Stimulated activated CD8-positive, alpha-beta memory T cell treated with anti-CD3 and anti-CD28 coated beads, Interleukin-2, amount 100 ng/mL, for 1 hour (primary cell): ENCODE measurements at regions not wholly inside any gene's neighbourhood (a gene's known extent, or its start where the extent isn't known, plus 50 kb on each side); places are given as distances from the start of the nearest gene placed in this dataset.

Source experiments
- DNase-seq, 2 donors: peaks; one replicate each; pipeline ENCODE4 v3.0.0-alpha.2; 2020; ENCODE audit warnings: low read depth in 2 of 2

GRCh38 chr10:94085766-94086437, 92.2 kb downstream of the PLCE1 start:
- no peak for DNase-seq

GRCh38 chr10:94088926-94089381, 95.2 kb downstream of the PLCE1 start:
- DNase-seq = no peak

GRCh38 chr10:94091649-94092048, 97.9 kb downstream of the PLCE1 start:
- no peak for DNase-seq

GRCh38 chr10:94092848-94093247, 99.1 kb downstream of the PLCE1 start:
- DNase-seq = no peak

DNA sequence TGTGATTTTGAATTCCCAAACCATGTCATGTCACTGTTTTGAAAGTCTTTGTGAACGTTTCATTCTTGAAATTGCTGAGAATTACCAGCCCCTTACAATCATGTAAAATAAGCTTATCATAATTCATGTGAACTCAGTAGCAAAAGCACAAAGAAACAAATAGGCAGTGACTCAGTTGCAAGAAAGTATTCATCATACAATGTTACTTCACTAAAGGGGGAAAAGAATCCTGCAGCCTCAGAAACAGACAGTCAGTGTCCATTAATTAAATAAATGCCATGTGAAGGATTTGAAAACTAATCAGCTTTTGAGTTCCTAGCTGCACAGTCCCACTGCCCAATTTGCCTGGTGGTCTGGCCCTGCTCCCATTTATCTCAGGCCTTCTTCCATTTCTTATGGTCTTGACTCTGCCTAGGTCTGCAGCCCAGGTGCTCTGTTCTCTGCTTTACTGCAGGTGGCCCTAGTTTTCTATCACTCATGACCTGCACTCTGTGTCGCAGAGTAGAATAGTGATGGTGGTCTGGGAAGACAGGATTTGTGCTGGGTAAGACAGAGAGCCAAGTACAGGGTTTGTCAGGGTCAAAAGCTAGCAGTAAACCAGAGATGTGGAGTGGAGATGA, 99.7 kb downstream of the PLCE1 start:
- no peak for DNase-seq

DNA sequence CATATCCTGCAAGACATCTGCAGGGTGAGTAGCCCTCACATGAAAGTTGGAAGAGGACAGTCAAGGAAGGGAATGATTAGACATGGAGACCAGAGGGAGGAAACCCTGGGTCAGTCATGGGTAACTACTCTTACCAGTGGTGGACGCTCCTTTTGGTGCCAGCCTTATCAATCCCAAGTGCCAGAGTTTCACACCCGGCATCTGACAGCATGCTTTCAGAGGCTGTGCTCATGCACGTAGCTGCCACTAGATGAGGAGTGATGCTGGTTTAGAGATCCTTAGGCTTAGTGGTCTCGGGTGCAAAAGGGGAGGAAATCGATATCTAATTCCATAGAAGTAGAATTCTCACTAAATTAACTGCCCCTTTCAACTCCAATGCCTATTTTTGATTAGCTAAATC, 100.8 kb downstream of the PLCE1 start:
- DNase-seq = no peak

DNA sequence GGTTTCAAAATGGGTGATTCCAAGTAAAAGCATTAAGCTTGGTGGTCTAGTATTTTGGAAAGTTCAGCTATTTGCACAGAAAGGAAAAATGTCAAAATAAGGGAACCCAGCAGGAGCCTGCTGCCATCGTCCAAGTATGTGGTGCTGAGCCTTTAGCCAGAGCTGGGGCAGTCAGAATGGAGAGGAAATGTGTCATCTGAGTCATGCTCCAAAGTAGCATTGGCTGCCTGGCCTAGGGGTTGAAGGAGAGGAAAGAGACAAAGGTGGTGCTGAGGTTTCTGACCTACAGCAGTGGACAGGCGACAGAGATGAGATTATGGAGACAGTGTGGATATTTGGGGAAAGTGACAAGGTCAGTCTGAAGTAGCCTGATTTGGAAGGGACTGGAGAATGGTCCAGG, 103.9 kb downstream of the PLCE1 start:
- no peak for DNase-seq

DNA sequence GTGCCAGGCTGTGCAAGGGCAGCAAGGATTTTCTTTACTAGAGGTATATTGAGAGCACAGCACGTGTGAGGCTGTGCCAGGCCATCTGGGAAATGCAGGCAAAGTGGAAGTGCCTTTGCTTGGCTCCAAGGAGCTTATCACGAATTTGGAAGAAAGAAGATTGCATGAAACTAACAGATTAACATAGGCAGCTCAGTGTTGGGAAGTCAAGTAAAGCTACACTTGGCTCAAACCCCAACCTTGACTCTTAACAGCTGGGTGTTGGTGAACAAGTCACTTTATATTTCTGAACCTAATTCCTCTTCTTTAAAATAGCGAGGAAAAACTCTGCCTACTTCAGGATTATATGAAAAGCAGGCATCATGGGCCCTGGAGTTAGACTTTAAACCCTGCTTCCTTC, 105.2 kb downstream of the PLCE1 start:
- no peak for DNase-seq

DNA sequence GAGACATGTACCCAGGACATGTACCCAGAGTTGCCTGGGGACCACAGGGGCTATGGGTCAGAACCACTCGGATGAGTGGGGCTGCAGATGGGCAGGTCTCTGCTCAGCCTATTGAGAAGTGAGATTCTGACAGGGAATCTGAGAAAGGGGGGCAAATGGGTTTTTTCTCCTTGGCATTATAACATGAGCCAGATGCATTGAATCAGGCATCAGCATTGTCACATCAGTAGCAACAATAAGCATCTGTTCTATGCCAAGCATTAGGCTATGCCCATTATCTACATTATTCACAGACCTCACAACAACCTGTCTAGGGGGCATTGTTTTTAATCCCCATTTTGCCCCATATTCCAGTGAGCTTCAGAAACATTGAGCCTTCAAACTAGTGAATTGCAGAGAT, 108.2 kb downstream of the PLCE1 start:
- no peak for DNase-seq

GRCh38 chr10:94102436-94102835, 108.7 kb downstream of the PLCE1 start:
- DNase-seq = no peak

- no peak for DNase-seq
Observed at GRCh38 chr10:94103192-94103591, 109.5 kb downstream of the PLCE1 start.

- DNase-seq = no peak
Observed at GRCh38 chr10:94103801-94104221, 110.1 kb downstream of the PLCE1 start.

GRCh38 chr10:94104316-94105000, 110.7 kb downstream of the PLCE1 start:
- DNase-seq = no peak

- DNase-seq = no peak
Observed at GRCh38 chr10:94105226-94105625, 111.5 kb downstream of the PLCE1 start.

DNA sequence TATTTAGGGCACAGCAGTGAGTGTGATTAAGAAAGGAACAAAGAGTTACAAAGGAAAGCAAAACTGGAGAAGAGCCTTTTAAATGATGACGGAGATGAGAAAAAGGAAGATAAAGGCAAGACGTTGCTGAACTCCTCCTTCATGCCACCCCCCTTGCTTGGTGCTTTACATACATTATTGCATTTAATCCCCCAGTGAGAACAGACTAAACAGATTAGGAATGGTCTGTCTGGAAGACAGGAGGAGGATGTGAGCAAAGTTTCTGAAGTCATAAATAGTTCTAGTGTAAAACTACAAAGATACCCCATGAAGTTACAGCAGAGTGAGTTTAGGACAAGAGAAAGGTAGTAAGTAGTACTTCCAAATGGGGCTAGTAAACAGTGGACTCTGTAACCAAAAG, 113.5 kb downstream of the PLCE1 start:
- DNase-seq = no peak

DNA sequence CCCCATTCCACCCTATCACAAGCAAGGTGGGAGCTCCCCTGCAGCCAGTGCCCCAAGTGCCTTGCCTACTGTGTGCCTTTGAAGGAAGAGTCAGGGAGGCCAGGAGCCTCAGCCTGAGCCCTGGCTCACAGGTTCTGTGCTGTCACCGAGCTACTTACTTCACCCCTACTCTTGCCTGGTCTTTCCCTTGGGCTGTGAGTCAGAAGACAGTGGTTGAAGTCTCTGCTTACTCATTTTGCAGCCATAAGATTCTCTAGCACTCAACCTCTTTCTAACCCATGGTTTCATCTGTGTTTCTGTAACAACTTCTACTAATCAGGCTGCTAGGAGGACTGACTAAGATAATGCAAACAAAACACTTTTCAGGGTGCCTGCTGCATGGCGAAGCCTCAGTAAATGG, 114.5 kb downstream of the PLCE1 start:
- DNase-seq = no peak

- no peak for DNase-seq
Observed at GRCh38 chr10:94111367-94111766, 117.6 kb downstream of the PLCE1 start.

DNA sequence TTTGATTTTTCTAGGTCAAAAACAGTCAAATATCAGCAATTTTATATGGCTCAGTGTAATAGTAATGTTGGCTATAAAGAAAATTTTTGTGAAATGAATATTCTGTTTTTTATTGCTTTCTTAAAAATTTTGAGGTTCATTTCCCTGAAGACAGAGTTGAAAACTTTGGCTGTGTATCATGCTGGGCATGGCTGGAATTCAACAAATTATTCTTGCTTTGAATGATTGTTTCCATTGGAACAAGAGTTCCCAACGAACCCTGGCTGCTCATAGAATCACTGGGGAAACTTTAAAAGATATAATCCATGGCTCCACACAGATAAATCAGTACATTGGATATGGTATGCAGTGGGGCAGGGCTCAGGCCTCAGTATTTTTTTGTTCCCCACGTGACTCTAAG, 118.6 kb downstream of the PLCE1 start:
- no peak for DNase-seq

DNA sequence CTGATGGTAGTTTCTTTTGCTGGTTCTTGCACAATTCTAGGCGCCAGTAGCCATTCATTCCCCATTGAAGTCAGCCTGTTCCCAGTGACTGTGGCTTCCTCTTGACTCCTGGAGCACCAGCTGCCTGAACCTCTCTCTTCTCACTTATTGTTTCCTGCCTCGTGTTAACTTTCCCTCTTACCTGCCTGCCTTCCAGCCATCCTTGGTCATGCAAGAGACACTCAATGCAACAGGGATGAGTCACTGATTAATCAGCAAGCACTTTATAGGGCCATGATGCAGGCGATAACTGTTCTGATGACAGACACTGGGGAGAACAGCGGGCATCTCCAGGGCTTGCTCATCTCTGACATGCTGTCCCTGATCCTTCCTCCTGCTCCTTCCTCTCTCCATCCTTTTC, 122.0 kb downstream of the PLCE1 start:
- DNase-seq = no peak

DNA sequence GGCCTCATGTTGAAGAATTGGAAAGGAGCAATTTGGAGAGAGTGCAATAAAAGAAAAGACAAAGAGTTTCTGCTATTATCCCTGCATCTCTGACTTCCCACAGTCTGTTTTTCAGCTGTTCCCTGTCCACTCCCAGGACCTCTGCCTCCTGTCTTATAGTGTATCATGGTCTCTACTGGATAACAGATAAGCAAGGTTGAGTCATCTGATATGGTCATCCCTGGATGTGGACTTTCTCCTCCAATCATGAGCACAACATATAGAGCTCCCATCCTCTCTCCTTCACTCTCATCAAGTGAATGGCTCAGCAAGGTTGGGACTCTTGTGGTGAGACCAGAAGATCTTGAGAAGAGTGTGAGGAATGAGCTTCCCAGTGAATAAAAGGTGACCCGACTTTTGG, 123.1 kb downstream of the PLCE1 start:
- DNase-seq = no peak

DNA sequence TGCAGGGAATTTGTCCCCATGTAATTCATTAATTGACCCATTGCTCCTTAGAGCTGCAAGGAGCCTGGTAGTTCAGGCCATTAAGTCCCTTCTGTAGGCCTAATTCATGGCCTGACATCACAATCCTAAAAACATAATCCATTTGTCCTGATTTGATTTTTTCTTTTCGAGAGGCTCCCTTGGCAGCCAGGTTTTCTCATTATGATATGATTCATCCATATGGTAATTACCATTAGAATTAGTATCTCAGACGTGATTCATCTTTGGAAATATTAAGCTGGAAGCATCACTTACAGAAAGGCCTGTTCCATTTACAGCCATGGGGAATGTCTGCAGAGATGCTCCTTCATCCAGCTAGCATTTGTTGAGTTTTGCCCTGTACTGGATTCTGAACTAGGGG, 128.5 kb downstream of the PLCE1 start:
- DNase-seq = no peak

DNA sequence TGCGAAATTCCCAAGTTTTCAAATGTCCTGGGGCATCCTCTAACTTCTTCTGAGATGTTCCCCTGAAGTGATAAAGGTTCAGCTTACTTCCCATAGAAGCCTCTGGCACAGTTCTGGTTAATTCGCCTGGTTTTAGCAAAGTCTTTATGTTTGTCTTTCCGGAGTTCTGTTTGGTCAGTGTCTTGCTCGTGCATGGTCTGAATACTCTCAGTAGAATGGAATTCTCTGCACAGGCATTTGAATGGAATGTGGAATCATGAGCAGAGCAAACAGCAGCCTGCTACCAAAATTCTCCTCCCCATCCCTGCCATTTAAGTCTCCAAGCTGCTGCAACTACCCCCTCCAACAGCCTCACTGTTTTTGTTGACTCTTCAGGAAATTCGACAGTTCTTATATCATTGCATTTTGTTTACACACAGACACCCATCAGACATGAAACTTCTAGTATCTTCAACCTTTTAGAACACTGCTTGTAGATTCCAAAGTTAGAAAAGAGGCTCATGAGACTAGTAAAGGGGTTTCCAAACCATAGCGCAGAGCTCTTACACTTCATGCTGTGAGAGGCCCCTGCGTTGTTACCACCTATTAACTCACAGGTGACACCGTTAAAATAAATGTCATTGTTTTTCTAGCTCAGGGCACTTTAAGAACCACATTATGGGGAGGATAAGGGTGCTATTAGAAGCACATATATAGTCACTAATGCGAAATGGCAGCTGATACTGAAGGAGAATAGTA, 129.7 kb downstream of the PLCE1 start:
- DNase-seq = no peak
